ENCODE measurements at regions not wholly inside any gene's neighbourhood (a gene's known extent, or its start where the extent isn't known, plus 50 kb on each side); places are given as distances from the start of the nearest gene placed in this dataset.

DNA sequence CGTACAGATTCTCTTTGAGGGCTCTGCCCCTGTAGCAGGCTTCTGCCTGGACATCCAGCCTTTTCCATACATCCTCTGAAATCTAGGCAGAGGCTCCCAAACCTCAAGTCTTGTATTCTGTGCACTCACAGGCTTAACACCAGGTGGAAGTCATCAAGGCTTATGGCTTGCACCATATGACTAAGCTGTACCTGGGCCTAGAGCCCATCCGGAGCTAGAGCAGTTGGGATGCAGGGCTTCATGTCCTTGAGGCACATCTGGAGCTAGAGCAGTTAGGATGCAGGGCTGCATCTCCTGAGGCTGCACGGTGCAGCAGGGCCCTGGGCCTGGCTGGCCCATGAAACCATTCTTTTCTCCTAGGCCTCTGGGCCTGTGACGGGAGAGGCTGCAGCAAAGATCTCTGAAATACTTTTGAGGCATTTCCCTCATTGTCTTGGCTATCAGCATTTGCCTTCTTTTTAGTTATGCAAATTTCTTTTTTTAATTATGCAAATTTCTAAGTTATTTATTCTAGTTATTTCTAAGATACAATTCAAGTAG lies 98.7 kb downstream of the CD24 start:
- Histone ChIP-seq H3K27ac (no peak overlapping the region), H3K27me3 (no peaks in the 10 kb centered on the region), H3K36me3 (no peaks in the 10 kb centered on the region), H3K9me3 (peaks cover 0 to 4% (median 0%) of the 10 kb centered on the region in 4 donors), H3K4me1 (no peaks in the 10 kb centered on the region), H3K4me3 (no peak overlapping the region)
- no peak for DNase-seq
- TF ChIP-seq, protein P1, sequence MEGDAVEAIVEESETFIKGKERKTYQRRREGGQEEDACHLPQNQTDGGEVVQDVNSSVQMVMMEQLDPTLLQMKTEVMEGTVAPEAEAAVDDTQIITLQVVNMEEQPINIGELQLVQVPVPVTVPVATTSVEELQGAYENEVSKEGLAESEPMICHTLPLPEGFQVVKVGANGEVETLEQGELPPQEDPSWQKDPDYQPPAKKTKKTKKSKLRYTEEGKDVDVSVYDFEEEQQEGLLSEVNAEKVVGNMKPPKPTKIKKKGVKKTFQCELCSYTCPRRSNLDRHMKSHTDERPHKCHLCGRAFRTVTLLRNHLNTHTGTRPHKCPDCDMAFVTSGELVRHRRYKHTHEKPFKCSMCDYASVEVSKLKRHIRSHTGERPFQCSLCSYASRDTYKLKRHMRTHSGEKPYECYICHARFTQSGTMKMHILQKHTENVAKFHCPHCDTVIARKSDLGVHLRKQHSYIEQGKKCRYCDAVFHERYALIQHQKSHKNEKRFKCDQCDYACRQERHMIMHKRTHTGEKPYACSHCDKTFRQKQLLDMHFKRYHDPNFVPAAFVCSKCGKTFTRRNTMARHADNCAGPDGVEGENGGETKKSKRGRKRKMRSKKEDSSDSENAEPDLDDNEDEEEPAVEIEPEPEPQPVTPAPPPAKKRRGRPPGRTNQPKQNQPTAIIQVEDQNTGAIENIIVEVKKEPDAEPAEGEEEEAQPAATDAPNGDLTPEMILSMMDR (IDR thresholded peaks at IDR 0.05) = no peak
- no peak for TF ChIP-seq POLR2A (IDR thresholded peaks at IDR 0.05)

DNA sequence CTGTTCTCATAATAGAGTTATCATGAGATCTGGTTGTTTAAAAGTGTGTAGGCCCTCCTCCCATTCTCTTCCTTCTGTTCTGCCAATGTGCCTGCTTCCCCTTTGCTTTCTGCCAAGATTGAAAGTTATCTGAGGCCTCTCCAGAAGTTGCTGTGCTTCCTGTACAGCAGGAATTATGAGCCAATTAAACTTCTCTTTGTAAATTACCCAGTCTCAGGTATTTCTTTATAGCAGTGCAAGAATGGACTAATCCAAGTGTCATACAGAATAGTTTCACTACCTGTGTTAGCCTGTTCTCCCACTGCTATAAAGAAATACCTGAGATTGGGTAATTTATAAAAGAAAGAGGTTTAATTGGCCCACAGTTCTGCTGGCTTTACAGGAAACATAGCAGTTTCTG lies 100.0 kb downstream of the CD24 start:
- no peak for TF ChIP-seq POLR2A (IDR thresholded peaks at IDR 0.05)
- TF ChIP-seq, protein P1 (IDR thresholded peaks at IDR 0.05) = no peak
- no peak overlapping the region for H3K4me3 ChIP-seq
- no peaks in the 10 kb centered on the region for H3K27me3 ChIP-seq
- H3K9me3 ChIP-seq = peaks cover 0 to 4% (median 0%) of the 10 kb centered on the region in 4 donors
- H3K36me3 ChIP-seq = no peaks in the 10 kb centered on the region
- DNase-seq = no peak
- H3K27ac ChIP-seq = no peak overlapping the region
- H3K4me1 ChIP-seq = no peaks in the 10 kb centered on the region

DNA sequence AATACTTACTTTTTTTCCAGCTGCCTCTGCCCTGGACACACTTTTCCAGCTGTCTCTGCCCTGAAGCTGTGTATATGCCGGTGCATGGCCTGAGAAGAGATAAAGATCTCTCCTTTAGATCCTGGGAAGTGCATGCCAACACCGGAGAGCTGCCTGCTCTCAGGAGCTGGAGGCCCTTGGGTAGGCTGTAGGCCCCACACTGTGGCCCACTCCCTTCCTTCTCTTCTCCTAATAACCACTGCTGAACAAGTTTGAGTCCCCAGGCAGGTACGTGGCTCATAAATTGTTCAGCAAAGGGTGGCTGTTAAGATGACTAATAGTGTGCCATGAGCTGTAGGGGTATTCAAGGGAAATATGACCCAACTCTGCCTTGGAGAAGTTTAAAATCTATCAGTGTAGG lies 102.5 kb downstream of the CD24 start:
- no peak for DNase-seq
- Histone ChIP-seq H3K27me3 (no peaks in the 10 kb centered on the region), H3K36me3 (no peaks in the 10 kb centered on the region), H3K4me1 (no peaks in the 10 kb centered on the region), H3K9me3 (peaks cover 0 to 4% (median 0%) of the 10 kb centered on the region in 4 donors), H3K4me3 (no peak overlapping the region), H3K27ac (no peak overlapping the region)
- TF ChIP-seq, protein P1 (IDR thresholded peaks at IDR 0.05) = no peak

DNA sequence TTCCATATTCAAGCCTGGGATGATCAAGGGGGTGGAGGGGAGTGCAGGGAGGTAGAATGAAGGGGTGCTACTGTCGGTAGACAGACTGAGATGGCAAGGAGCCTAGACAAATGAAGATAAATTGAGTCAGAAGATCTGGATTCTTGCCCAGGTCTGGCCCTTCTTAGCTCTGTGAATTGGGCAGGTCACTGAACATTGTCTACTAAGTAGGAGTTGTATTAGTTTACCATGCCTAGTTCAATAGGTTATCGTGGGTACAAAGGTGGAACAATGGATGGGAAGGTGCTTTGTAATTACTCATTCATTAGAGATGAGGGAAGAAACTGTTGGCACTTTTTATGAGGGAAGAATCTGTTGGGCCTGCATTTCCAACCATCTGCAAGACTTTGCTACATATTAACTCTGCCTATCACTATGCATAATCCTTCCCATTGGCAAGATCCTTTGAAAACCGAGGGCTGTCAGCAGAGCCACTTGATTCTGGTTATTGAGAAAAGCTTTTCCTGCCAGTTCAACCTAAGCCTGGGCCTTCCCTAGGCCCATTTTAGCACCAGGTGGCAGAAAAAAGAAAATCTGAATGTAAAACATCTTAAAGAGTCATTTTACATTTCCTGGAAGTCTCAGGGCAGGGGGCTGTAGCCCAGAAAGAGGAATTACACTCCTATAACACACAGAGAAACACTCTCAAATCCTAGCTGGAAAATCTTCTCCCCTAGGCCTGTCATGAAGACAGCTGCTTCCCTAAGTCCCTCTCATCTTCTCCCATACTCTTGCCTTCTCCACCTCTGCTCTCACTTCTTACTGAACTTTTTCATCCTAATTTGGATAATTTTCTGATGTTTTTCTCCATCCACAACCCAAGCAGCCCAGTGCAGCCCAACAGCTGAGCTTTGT lies 103.5 kb downstream of the CD24 start:
- DNase-seq = no peak
- Histone ChIP-seq H3K27ac (peak overlapping the region in 2 of 4 donors; percentile 28 to 38), H3K4me1 (no peaks in the 10 kb centered on the region), H3K4me3 (no peak overlapping the region), H3K27me3 (no peaks in the 10 kb centered on the region), H3K36me3 (no peaks in the 10 kb centered on the region), H3K9me3 (peaks cover 0 to 4% (median 0%) of the 10 kb centered on the region in 4 donors)
- TF ChIP-seq, protein P1 (IDR thresholded peaks at IDR 0.05) = no peak
- no peak for TF ChIP-seq POLR2A (IDR thresholded peaks at IDR 0.05)

DNA sequence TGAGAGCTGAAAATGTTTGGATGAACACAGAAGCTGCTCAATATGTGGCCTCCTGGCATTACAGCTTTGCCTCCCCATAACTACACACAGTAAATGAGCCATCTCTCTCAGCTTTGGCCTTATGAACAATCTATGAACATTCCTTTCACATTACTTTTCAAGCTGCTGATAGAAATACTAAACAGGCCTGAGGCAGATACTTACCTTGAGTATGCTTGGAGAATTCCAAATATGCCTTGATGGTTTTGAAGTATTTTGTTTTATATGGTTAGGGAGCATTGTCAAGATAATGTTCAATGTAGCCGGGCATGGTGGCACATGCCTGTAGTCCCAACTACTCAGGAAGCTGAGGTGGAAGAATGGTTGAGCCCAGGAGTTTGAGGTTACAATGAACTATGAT lies 104.5 kb downstream of the CD24 start:
- H3K36me3 ChIP-seq = no peaks in the 10 kb centered on the region
- no peaks in the 10 kb centered on the region for H3K4me1 ChIP-seq
- H3K27ac ChIP-seq = no peak overlapping the region
- TF ChIP-seq POLR2A (IDR thresholded peaks at IDR 0.05) = no peak
- TF ChIP-seq, protein P1 (IDR thresholded peaks at IDR 0.05) = no peak
- no peak for DNase-seq
- no peaks in the 10 kb centered on the region for H3K27me3 ChIP-seq
- no peaks in the 10 kb centered on the region for H3K9me3 ChIP-seq
- H3K4me3 ChIP-seq = no peak overlapping the region

Measured in Peyer's patch (tissue), 4 donors.